Umbilical cord (tissue), 1 donor: ENCODE measurements at regions not wholly inside any gene's neighbourhood (a gene's known extent, or its start where the extent isn't known, plus 50 kb on each side); places are given as distances from the start of the nearest gene placed in this dataset.

ENCODE experiments used
- DNase-seq: peaks from one replicate; pipeline ENCODE4 v3.0.0-alpha.2; 2015; ENCODE audit warnings: low spot score

DNA sequence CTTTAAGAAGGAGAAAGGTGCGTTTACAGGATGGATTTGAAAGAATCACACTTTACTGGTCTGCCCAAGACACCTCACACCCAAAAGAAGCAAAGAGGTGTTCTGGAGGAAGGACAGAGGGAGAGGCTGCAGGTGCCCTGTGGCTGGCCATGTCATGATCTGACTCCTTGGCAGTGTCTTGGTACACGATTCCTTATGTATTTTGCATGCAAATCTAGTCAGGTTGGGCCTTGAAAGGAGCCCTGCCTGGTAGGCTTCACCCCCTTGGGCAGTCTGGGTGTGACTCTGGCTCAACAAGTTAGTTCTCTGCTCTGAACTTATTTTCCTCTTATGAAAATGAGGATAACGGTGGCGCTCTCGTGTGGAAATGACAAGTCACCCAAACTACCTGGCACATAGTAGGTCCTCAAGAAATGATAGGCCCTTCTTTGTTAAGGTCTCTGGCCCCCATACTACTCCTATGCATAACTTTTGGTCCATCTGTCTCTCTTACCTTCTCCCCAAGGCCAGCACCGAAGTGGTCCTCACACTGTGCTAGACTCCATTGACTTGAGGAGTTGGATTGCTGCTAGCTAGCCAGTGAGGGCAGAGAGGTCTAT is 212.5 kb downstream of the SEMA6A start:
- no peak for DNase-seq

DNA sequence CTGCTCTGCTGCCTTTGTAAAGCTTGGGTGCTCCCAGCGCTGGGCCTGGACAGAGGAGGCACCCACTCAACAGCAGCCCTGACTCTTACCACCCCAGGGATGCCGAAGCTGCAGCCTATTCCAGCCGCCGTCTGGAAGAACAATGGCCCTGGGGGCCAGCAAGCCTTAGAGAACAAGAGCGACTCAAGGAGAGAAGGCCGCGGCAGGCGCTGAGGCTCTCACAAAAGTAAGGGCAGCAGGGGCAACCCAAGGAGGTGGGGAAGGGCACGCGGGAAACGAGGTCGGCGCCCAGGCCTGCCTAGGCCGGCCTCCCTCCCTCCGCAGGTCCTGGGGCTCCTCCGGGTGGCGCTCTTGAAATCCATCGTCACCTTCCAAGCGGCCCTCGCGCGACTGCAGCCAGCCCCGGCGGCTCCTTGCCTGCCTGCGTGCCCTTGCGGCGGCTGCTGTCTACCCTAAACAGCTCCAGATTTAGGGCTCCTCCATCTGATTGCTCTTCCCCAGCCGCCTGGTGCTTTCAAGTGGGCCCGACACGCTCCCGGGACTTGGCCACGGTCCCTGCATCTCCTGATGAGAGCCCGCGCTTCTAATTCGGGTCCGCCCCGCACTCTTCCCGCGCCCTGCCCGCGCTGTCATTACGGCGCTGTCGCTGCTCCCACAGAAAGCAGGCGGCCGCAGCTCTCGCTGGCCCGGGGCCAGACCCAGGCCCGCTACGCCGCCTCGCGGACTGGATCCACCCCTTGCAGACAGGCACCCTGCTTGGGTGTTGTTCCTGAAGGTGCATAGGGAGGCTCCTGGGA is 213.3 kb downstream of the SEMA6A start:
- DNase-seq: peak; percentile 31

DNA sequence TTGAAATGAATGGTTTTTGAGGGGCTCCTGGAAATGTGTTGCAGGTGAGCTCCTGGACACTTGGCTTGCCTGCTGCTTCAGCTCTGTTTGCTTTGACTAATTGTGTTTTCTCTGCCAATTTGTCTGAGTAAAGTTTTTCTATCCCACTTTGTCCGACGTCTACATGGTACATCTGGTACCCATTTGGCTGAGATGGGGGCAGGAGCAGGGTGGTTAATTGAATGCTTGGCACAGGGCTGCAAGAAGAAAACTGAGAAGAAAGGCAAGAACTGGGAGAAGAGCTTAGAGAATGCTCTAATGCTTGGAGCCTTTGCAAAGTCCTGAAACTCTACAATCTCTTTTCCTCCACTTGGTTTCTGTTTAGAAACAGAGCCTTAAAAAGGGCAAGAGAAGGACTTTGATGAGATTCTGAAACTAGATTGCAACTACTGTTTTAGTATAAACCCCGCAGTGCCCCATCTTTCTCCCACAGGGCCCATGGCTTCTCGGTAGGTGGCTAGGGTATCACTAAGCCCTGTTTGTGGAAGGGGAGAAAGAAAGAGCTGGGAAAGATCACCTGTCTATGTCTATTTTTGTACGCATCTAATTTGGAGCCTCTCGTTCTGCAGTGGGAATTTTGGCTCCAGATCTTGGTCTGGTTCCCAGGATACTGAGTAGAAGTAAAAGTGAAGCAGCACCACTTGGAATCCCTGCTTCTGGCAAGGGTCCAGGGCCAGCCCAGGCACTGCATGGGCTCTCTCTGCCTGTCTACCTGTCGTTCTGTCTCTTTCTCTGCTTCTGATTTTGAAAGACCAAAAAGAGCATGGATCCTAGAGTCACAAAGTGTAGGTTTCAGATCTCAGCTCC is 214.4 kb downstream of the SEMA6A start:
- DNase-seq: peak; percentile 50

DNA sequence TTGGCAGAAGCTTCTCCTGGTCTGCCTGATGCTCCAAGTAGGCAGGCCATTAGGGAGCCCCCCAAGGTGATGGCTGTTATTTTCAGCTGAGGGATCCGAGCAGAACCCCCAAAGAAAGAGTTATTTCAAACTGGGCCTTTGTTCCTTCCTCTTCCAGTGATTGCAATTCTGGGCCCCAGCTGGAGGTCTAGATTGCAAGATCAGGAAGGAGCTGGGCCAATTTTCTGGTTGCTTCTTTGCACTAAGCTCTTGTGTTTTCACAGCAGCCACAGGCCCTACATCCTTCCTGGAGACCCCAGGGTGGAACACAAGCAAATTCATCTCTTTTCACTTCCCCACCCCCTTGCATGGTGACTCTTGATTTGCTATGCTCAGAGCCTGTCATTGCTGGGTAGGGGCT is 215.0 kb downstream of the SEMA6A start:
- no peak for DNase-seq

DNA sequence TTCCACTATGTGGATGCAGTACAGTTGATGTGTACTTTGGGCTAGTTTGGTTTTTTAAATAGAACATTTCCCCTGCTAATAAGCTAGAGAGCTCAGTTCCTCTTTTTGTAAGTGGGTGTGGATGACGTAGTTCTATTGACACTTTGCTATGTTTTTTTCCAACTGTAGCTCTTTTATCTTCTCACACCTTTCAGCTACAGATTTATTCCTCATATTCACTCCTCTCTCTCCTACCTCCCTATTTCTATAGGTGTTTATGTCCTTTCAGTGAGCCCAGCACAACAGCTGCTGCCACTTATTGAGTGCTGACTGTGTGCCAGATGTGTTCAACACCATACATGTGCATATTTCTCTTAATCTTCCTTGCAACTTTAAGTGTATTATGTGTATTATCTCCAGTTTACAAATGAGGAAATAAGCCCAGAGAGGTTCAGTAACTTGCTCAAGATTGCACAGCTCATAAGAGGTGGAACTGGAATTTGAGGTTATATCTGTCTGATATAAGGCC is 215.7 kb downstream of the SEMA6A start:
- DNase-seq: no peak

DNA sequence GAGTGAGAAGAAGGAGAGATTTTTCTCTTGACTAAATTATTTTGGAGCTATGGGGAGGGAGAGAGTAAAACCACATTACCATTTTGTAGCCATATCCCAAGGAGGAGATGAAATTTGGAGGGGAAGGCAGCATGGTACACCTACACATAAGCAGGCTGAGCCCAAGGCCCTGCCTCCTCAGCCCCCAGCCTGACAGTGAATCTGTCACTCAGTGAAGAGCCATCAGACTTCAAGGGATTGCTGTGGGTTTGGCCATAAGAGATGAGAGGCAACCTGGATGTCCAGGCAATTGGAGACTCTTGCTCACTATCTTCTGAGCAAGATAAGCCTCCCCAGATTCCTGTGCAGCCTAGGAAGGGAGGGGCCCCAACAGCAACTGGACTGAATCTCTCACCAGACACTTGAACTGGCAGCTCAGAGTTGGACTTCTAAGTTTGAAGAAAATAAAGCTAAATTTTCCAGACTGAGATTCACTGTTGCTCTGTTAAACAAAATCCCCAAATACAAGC is 216.6 kb downstream of the SEMA6A start:
- DNase-seq: no peak

DNA sequence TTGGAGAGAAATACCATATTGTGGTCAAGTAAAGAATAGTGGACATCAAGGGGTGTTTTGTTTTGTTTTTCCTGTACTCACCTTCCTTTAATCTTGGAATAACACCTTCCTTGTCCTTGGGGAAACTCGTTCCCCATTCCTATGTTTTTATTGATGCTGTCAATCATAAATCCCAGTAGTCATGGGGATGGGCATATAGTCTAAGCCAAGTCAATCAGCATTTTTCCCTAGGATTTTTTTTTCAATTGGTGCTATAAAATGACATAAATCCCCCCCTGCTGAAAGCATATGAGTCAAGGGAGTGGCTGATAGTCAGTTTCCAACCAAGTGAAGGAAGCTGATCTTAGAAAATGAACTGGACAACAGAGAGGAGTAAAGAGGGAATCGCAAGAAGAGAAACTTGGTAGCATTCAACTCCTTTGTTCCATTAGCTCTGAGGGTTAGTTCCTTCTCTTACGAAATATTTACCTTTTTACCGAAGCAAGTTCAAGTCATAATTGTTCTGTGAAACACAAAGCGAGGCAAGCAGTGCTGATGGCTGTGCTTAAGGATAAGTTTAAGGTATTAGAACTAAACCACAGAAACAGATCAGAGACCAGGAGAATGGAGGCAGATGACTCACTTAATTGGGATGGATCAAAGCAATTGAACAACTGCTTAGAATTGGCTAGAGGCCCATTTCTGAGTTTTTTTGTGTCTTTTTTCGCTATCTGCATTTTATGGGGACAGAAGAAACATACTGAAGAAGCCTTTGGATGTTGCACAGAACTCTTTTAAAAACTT is 218.6 kb downstream of the SEMA6A start:
- DNase-seq: no peak

DNA sequence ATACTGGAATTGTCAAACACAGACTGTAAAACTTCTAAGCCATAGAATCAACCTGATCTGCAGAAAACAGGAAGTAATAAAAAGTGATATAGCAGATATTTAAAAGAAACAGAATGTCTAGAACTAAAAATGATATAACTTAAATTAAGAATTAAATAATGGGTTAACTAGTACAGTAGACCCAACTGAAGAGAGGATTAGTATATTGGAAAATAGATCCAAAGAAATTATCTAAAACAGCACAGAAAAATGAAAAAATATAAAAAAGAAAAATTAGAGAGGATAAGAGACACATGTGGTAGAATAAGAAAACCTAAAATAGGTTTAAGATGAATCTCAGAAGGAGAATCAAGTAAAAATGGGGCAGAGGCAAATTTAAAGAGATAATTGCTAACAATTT is 219.9 kb downstream of the SEMA6A start:
- DNase-seq: no peak

DNA sequence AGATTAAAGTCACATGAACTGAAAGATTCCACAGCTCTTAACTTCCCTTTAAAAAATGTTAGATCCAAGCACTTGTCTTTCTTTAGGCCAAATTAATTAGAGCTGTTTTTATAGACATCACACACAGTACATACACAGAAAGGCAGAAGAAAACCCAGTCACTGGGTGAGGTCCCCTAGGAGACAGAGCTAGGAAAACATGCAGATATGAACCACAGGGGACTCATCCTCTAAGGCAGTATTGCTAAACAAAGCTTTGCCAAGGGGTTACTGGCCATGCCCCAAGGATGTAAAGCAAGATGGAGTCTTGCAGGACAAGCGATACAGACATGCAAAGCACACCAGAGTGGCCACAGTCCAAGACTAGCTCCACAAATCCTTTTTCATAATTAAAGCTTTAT is 227.0 kb downstream of the SEMA6A start:
- no peak for DNase-seq

DNA sequence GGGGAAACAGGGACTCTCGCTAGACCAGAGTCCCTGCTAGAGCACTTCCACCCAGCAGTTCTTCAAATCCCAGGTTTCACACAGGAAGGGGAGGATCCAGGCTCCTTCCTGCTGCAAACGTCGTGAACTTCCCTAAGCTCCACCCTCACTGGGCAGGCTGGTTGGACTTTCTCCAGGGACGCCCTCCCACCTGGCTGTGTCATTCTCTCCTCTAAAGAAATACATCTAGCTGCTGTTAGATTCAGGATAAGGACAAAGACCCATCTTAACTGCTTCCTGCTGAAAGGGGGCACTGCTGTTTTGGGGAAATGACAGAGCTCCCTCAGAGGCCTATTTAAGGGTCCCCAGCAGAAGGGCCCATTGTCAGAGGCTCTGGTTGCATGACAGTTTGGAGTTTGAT is 230.7 kb downstream of the SEMA6A start:
- no peak for DNase-seq
